Thyroid gland (tissue), 4 donors: ENCODE measurements at regions not wholly inside any gene's neighbourhood (a gene's known extent, or its start where the extent isn't known, plus 50 kb on each side); places are given as distances from the start of the nearest gene placed in this dataset.

Experiments
- DNase-seq, 2 donors: peaks; one replicate each; pipeline ENCODE4 v3.0.0-alpha.2; 2019
- H3K27ac ChIP-seq, 3 donors: fragments of 200-600 bp; sonication (generic); 1 replicate in 2 of 3; 2 replicates in 1 of 3; pipeline ENCODE4 v1.5.1; 2016 to 2019; ENCODE audit warnings: mild to moderate bottlenecking in 1 of 3, moderate library complexity in 1 of 3
- H3K27me3 ChIP-seq: fragments of 200-600 bp; sonication (generic); one replicate; pipeline ENCODE4 v1.5.1; 2019
- H3K36me3 ChIP-seq, 2 donors: fragments of 200-600 bp; sonication (generic); one replicate each; pipeline ENCODE4 v1.5.1; 2016 to 2019
- H3K4me1 ChIP-seq, 2 donors: fragments of 200-600 bp; sonication (generic); one replicate each; pipeline ENCODE4 v1.5.1; 2017 to 2019
- H3K4me3 ChIP-seq, 3 donors: fragments of 200-600 bp; sonication (generic); replicated peaks in 1 of 3; 1 replicate in 2 of 3; 2 replicates in 1 of 3; pipeline ENCODE4 v1.5.1; 2016; ENCODE audit warnings: mild to moderate bottlenecking in 1 of 3
- H3K9me3 ChIP-seq: fragments of 200-600 bp; sonication (generic); one replicate; pipeline ENCODE4 v1.5.1; 2017
- POLR2A ChIP-seq, 2 donors: fragments of 450-650 bp; IDR thresholded peaks; one replicate each; pipeline ENCODE4 v1.6.1; 2017; ENCODE audit warnings: antibody characterized with exemption in 2 of 2, mild to moderate bottlenecking in 2 of 2, moderate library complexity in 1 of 2
- whole genome bisulfite sequencing, 2 donors: methylation state at CpG; one replicate each; pipeline ENCODE4 v1.1.5; 2017; 5-methylcytosine and 5-hydroxymethylcytosine counted together
- intact Hi-C: fragments of 100-400 bp; cut with DNase I; formaldehyde crosslinking; loops from one replicate; pipeline ENCODE4 v1.15.1; 2023
- TF ChIP-seq, protein P1 (sequence below), 6 experiments: fragments of 200-600 bp in 3 of 6; fragments of 450-650 bp in 3 of 6; sonication (generic) in 3 of 6; IDR thresholded peaks; one replicate each; pipeline ENCODE4 v1.5.1; 2016 to 2019; ENCODE audit warnings: antibody characterized with exemption in 6 of 6, mild to moderate bottlenecking in 2 of 6, inconsistent platforms in 1 of 6, moderate library complexity in 1 of 6

- Histone ChIP-seq H3K4me1 (peaks cover 0 to 27% of the 10 kb centered on the region in 2 donors), H3K27me3 (no peaks in the 10 kb centered on the region), H3K4me3 (no peak overlapping the region), H3K9me3 (no peaks in the 10 kb centered on the region), H3K27ac (no peak overlapping the region), H3K36me3 (no peaks in the 10 kb centered on the region)
- intact Hi-C loops: no loop called here
- WGBS, 2 donors: 89 to 91% methylated on average over 17 of the region's 17 CpGs
- TF ChIP-seq, protein P1, sequence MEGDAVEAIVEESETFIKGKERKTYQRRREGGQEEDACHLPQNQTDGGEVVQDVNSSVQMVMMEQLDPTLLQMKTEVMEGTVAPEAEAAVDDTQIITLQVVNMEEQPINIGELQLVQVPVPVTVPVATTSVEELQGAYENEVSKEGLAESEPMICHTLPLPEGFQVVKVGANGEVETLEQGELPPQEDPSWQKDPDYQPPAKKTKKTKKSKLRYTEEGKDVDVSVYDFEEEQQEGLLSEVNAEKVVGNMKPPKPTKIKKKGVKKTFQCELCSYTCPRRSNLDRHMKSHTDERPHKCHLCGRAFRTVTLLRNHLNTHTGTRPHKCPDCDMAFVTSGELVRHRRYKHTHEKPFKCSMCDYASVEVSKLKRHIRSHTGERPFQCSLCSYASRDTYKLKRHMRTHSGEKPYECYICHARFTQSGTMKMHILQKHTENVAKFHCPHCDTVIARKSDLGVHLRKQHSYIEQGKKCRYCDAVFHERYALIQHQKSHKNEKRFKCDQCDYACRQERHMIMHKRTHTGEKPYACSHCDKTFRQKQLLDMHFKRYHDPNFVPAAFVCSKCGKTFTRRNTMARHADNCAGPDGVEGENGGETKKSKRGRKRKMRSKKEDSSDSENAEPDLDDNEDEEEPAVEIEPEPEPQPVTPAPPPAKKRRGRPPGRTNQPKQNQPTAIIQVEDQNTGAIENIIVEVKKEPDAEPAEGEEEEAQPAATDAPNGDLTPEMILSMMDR (IDR thresholded peaks at IDR 0.05): no peak
- TF ChIP-seq POLR2A (IDR thresholded peaks at IDR 0.05): no peak
- no peak for DNase-seq
Measured at GRCh38 chr16:22681554-22682291, 132.2 kb upstream of the HS3ST2 start.

- no peak for DNase-seq
- Histone ChIP-seq H3K27me3 (no peaks in the 10 kb centered on the region), H3K9me3 (no peaks in the 10 kb centered on the region), H3K36me3 (no peaks in the 10 kb centered on the region), H3K4me1 (peaks cover 0 to 27% of the 10 kb centered on the region in 2 donors), H3K27ac (no peak overlapping the region), H3K4me3 (no peak overlapping the region)
- 89 to 94% methylated on average over 4 of the region's 4 CpGs for WGBS, 2 donors
- no peak for TF ChIP-seq POLR2A (IDR thresholded peaks at IDR 0.05)
- TF ChIP-seq, protein P1 (IDR thresholded peaks at IDR 0.05): no peak
- intact Hi-C loops: no loop called here
Measured at GRCh38 chr16:22683258-22683657, 130.7 kb upstream of the HS3ST2 start.

DNA sequence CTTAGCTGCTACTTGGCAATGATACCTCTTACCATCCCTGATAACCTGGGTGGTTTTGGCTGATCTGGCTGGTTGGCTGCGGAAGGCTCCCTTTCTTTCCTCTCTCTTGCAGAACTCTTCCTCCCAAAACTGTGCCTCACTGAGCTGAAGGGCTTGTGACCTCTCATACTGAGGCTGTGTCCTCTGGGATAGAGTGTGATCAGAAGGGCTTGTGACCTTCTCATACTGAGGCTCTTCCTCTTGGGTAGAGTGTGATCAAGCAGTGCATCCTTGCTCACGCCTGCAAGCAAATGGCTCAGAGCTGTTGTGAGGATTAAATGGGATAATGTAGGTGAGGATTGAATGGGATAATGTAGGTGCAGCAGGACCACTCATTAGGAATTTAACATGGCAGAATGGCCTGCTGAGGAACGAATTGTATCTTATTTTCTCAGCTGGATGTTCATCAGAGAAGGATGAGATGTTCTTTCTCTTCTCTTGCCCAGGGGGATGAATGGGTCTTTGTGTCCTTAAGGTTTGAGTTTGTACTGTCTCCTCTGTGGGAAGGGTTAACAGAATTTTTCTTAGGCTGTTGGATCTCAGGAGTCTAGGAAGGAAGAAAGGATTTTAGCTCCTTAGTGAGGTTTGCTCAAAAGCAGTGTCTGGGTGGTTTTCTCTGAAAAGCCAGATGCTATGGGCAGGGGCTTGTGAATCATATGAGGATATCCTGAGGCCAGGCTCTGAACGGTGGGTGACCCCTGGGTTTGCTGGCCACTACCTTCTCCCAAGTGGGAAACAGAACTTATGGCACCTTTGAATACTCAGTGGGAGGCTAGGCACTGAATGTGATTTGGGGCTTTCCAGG, 130.0 kb upstream of the HS3ST2 start:
- Histone ChIP-seq H3K4me1 (peaks cover 0 to 27% of the 10 kb centered on the region in 2 donors), H3K4me3 (no peak overlapping the region), H3K27me3 (no peaks in the 10 kb centered on the region), H3K36me3 (no peaks in the 10 kb centered on the region), H3K27ac (peak overlapping the region in 2 of 3 donors; percentile 61 to 67), H3K9me3 (no peaks in the 10 kb centered on the region)
- no peak for TF ChIP-seq POLR2A (IDR thresholded peaks at IDR 0.05)
- TF ChIP-seq, protein P1 (IDR thresholded peaks at IDR 0.05): no peak
- intact Hi-C loops: no loop called here
- DNase-seq: no peak
- WGBS, 2 donors: 68 to 71% methylated on average over 4 of the region's 4 CpGs

DNA sequence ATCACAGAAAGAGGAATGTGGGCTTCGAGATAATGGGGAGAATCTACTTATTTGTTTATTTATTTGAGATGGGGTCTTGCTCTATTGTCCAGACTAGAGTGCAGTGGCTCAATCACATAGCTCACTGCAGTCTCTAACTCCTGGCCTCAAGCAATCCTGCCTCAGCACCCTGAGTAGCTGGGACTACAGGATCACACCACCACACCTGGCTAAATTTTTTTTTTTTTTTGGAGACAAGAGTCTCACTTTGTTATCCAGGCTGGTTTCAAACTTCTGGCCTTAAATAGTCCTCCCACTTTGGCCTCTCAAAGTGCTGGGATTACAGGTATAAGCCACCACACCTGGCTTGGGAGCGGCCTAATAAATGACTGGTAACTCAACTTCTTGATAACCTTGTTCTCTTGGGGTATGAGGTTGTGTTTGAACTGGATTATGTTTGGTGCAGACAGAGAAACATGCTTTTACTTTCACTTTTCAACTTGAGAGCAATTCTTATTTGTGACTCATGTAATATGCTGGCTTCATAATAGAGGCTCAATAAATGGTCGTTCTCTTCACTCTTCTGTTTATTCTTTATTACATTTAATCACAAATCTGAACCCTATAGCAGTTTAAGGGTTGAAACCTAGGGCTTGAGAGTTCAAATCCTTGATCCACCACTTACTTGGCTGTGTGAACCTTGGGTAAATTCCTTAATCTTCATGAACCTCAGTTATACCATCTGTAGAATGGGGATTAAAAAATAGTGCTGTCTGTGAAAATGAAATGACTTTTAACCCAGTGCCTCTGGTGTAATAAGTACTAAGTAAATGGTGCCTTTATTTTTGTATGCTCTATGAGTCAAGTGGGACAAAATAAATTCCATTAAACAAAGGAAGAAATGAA, 129.1 kb upstream of the HS3ST2 start:
- peaks cover 0 to 27% of the 10 kb centered on the region in 2 donors for H3K4me1 ChIP-seq
- H3K9me3 ChIP-seq: no peaks in the 10 kb centered on the region
- no peaks in the 10 kb centered on the region for H3K36me3 ChIP-seq
- no peak overlapping the region for H3K4me3 ChIP-seq
- DNase-seq: no peak
- intact Hi-C loops: no loop called here
- no peak for TF ChIP-seq POLR2A (IDR thresholded peaks at IDR 0.05)
- TF ChIP-seq, protein P1 (IDR thresholded peaks at IDR 0.05): no peak
- WGBS, 2 donors: 84 to 88% methylated on average over 3 of the region's 3 CpGs
- H3K27me3 ChIP-seq: no peaks in the 10 kb centered on the region
- peak overlapping the region; percentile 48 to 67 (median 61) for H3K27ac ChIP-seq
